T-helper 17 cell (primary cell): ENCODE measurements at regions not wholly inside any gene's neighbourhood (a gene's known extent, or its start where the extent isn't known, plus 50 kb on each side); places are given as distances from the start of the nearest gene placed in this dataset.
"Not testable (repeated sequence)": the region's sequence is repeated elsewhere in the genome, so short reads cannot be mapped to it uniquely, and the experiment has no call there.

ENCODE experiments used
- ATAC-seq: fragments of 150-1000 bp; cut with Tn5 transposase; 2 replicates; pipeline ENCODE4 v1.10.0; 2021; ENCODE audit warnings: mild to moderate bottlenecking, moderate library complexity
- DNase-seq, 3 donors: peaks; one replicate each; pipeline versions ENCODE4 v3.0.0 to v3.0.0-alpha.2; 2020 to 2021
- H3K9me3 ChIP-seq: one replicate; pipeline ENCODE4 v1.7.0; 2013; ENCODE audit warnings: low read length, mild to moderate bottlenecking; ENCODE audit not compliant: control insufficient read depth, poor library complexity, severe bottlenecking
- H3K27ac Mint-ChIP-seq: one replicate; pipeline ENCODE4 v1.8.0; 2022; ENCODE audit warnings: mild to moderate bottlenecking, moderate library complexity, mixed read lengths
- H3K27me3 Mint-ChIP-seq: one replicate; pipeline ENCODE4 v1.8.0; 2022; ENCODE audit warnings: mixed read lengths
- H3K36me3 Mint-ChIP-seq: one replicate; pipeline ENCODE4 v1.8.0; 2022; ENCODE audit warnings: low read depth, mixed read lengths
- H3K4me1 Mint-ChIP-seq: one replicate; pipeline ENCODE4 v1.8.0; 2022; ENCODE audit warnings: mild to moderate bottlenecking, mixed read lengths
- H3K4me3 Mint-ChIP-seq: one replicate; pipeline ENCODE4 v1.8.0; 2022; ENCODE audit warnings: mild to moderate bottlenecking, moderate library complexity, mixed read lengths

DNA sequence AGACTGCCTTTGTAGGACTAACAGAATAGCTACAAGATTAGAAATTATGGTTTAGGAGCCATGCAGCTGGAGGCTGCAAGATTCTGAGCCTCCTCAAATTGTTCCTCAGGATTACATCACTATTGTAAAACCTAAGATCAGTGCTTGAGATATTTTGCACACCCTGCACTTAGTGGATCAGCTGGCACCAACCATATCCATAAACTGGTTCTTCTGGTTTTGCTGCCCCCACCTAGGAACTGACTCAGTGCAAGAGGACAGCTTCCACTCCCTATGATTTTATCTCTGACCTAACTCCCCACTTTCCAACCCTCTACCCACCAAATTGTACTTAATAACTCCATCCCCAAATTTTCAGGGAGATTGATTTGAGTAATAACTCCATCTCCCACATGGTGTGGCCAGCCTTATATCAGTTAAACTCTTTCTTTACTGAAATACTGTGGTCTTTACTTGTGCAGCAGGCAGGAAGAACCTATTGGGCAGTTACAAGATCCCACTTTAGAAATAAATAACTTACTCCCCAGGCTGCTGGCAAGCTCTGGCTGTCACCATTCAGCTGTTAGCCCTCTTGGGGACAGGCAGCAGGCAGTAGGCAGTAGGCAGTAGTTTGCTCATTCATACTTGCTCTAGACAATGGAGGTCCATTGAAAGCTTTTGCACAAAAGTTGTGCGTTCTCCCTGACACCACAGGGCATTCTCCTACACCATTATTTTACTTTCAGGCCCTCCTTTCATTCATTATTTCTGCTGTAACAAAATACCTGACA, 119.0 kb downstream of the SLC17A6 start:
- DNase-seq (no peak), ATAC-seq (no peak)
- H3K9me3 ChIP-seq: no peaks in the 10 kb centered on the region
- H3K27ac Mint-ChIP-seq: no peak overlapping the region
- no peak overlapping the region for H3K4me3 Mint-ChIP-seq
- peaks cover 3% of the 10 kb centered on the region for H3K4me1 Mint-ChIP-seq
- no peaks in the 10 kb centered on the region for H3K36me3 Mint-ChIP-seq
- H3K27me3 Mint-ChIP-seq: peaks cover 5% of the 10 kb centered on the region

- Mint-ChIP-seq H3K27ac (no peak overlapping the region), H3K27me3 (peaks cover 9% of the 10 kb centered on the region), H3K4me3 (no peak overlapping the region), H3K4me1 (peaks cover 3% of the 10 kb centered on the region), H3K36me3 (no peaks in the 10 kb centered on the region)
- DNase-seq (no peak), ATAC-seq (no peak)
- no peaks in the 10 kb centered on the region for H3K9me3 ChIP-seq
Observed at GRCh38 chr11:22454461-22455090, 116.4 kb downstream of the SLC17A6 start.

- no peak overlapping the region for H3K27ac Mint-ChIP-seq
- no peaks in the 10 kb centered on the region for H3K36me3 Mint-ChIP-seq
- H3K27me3 Mint-ChIP-seq: peaks cover 4% of the 10 kb centered on the region
- DNase-seq: no peak
- H3K4me1 Mint-ChIP-seq: no peaks in the 10 kb centered on the region
- ATAC-seq: no peak
- no peaks in the 10 kb centered on the region for H3K9me3 ChIP-seq
- no peak overlapping the region for H3K4me3 Mint-ChIP-seq
Observed at GRCh38 chr11:22449441-22449840, 111.3 kb downstream of the SLC17A6 start.

GRCh38 chr11:22444076-22444475, 105.9 kb downstream of the SLC17A6 start:
- ATAC-seq: no peak
- no peak for DNase-seq
- H3K9me3 ChIP-seq: no peaks in the 10 kb centered on the region
- Mint-ChIP-seq H3K4me3 (no peak overlapping the region), H3K27me3 (no peaks in the 10 kb centered on the region), H3K36me3 (no peaks in the 10 kb centered on the region), H3K27ac (no peak overlapping the region), H3K4me1 (no peaks in the 10 kb centered on the region)

DNA sequence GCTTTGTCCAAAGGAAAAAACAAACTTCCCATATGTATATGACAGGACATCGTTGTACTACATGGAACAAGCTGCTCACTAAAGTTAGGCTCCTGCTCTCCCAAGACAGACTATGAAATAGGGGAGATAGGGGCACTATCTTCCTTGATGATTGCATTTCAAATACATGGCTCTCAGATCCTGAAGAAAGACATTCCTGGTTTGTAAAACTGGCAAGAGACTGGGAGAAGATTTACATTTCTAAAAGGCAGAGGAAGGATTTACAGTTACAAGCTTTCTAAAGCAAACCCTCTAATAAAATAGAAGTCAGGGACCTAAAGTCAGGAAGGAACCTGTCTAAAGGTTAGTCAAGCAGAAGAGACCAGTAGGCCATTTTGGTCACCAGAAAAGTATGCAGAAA, 103.7 kb downstream of the SLC17A6 start:
- no peaks in the 10 kb centered on the region for H3K9me3 ChIP-seq
- Mint-ChIP-seq H3K27me3 (no peaks in the 10 kb centered on the region), H3K4me3 (no peak overlapping the region), H3K36me3 (no peaks in the 10 kb centered on the region), H3K27ac (no peak overlapping the region), H3K4me1 (no peaks in the 10 kb centered on the region)
- ATAC-seq (no peak), DNase-seq (no peak)

- not testable (repeated sequence) for DNase-seq, H3K36me3 Mint-ChIP-seq, H3K4me3 Mint-ChIP-seq, H3K27ac Mint-ChIP-seq, H3K9me3 ChIP-seq, ATAC-seq
- H3K4me1 Mint-ChIP-seq: peaks cover 11% of the 10 kb centered on the region
- H3K27me3 Mint-ChIP-seq: peaks cover 23% of the 10 kb centered on the region
Observed at GRCh38 chr11:22435582-22435981, 97.4 kb downstream of the SLC17A6 start.

DNA sequence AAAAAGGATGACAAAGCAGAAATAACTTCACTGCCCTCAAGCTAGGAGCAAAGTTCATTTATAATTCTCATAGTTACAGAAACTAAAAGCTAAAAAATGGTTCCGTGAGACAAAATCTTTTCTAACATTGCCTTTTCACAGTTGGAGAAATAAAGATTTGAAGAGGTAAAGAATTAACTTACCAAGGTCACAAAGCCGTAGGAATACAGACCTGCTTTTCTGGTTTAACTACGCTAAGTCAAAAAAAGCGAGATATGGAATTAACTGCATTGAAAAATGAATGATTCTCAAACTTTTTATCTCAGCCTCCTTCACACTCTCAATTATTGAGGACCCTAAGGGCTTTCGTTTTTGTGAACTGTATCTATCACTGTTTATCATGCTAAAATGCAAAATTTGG, 95.3 kb downstream of the SLC17A6 start:
- Mint-ChIP-seq H3K4me1 (peaks cover 11% of the 10 kb centered on the region), H3K27ac (no peak overlapping the region), H3K27me3 (peaks cover 31% of the 10 kb centered on the region), H3K4me3 (no peak overlapping the region), H3K36me3 (no peaks in the 10 kb centered on the region)
- DNase-seq: no peak
- ATAC-seq: no peak
- H3K9me3 ChIP-seq: no peaks in the 10 kb centered on the region

GRCh38 chr11:22433094-22433455, 94.9 kb downstream of the SLC17A6 start:
- peaks cover 11% of the 10 kb centered on the region for H3K4me1 Mint-ChIP-seq

DNA sequence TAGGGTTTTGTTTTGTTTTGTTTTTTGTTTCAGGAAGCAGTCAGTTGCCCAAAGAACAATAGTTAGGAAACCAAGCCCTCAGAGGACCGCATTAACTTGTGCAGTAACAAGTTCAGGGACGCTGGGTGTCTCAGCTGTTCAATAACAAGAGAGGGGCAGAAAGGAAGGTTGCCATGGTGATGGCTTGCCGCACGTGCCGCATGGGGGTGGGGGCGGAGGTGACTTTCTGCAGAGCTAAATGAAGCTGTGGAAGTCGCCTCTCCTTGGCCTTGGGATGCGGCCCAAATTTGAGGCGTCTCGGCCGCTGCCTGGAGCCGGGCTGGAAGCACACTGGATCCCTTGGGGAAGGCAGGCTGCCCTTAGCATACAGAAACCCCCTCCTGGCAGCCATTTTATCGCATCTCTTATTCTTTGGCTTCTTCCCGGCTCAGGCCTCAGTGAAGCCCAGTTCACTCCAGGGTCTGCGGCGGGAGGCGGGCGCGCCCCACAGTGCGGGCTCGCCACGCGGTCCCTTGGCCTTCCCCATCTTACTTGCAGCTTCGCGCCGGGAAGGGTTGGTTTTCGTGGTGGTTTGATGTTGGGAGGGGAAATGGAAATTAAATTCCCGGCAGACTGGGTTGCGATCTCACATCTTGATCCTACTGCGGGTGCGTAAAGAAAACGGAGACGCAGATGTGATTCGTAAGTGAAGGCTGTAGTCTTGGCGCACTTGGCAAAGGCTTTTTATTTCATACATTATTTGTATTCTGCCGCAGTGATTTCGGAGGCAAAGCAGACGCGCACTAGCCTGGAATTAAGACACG, 94.3 kb downstream of the SLC17A6 start:
- Mint-ChIP-seq H3K27me3 (peaks cover 31% of the 10 kb centered on the region), H3K4me3 (no peak overlapping the region), H3K27ac (no peak overlapping the region), H3K36me3 (no peaks in the 10 kb centered on the region), H3K4me1 (peaks cover 11% of the 10 kb centered on the region)
- no peaks in the 10 kb centered on the region for H3K9me3 ChIP-seq
- no peak for ATAC-seq
- no peak for DNase-seq

More at GRCh38 chr11:22433094-22433455, 94.9 kb downstream of the SLC17A6 start:
- H3K27me3 Mint-ChIP-seq: peaks cover 31% of the 10 kb centered on the region
- H3K4me3 Mint-ChIP-seq: no peak overlapping the region
- H3K36me3 Mint-ChIP-seq: no peaks in the 10 kb centered on the region
- DNase-seq (no peak), ATAC-seq (no peak)
- no peak overlapping the region for H3K27ac Mint-ChIP-seq
- no peaks in the 10 kb centered on the region for H3K9me3 ChIP-seq

DNA sequence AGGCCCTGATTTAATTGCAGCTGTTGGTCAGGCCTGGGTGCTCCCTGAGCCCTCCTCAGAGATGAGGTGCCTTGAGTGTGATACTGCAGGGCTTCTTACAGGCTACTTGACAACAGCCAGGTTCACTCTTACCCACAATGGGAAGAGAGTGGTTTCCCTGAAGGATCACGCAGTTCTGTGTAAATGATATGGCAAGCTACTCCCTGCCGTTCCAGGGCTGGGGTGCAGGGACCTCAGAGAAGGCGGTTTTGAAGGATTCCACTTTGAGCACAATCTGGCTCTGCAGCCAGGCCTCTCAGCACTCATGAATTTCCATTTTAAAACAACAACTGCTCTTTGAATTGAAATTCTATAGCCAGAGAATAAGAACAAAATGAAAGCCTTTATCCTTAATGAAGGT, 92.9 kb downstream of the SLC17A6 start:
- no peaks in the 10 kb centered on the region for H3K9me3 ChIP-seq
- H3K36me3 Mint-ChIP-seq: no peaks in the 10 kb centered on the region
- peaks cover 33% of the 10 kb centered on the region for H3K27me3 Mint-ChIP-seq
- ATAC-seq (no peak), DNase-seq (no peak)
- peaks cover 11% of the 10 kb centered on the region for H3K4me1 Mint-ChIP-seq
- no peak overlapping the region for H3K27ac Mint-ChIP-seq
- no peak overlapping the region for H3K4me3 Mint-ChIP-seq

DNA sequence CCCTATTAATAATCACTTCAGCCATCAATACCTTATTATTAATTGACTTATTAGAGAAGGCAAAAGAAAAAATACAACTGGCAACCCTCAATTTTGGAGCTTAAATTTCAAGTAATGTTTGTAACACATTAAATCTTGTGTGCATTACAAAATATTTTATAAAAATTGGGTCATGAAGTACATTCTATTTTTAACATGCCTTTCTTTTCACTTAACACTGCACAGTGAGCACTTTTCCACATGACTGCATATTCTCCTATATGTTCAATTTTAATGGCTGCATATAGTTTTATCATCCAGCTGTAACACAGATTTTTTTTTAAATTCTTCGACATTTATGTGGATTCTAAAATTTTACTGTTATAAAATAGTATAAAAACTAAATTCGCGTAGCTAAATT, 92.5 kb downstream of the SLC17A6 start:
- DNase-seq (no peak), ATAC-seq (no peak)
- Mint-ChIP-seq H3K27ac (no peak overlapping the region), H3K4me3 (no peak overlapping the region), H3K27me3 (peaks cover 38% of the 10 kb centered on the region), H3K4me1 (peaks cover 11% of the 10 kb centered on the region), H3K36me3 (no peaks in the 10 kb centered on the region)
- H3K9me3 ChIP-seq: no peaks in the 10 kb centered on the region

- ATAC-seq (no peak), DNase-seq (no peak)
- Mint-ChIP-seq H3K27me3 (peaks cover 42% of the 10 kb centered on the region), H3K4me3 (no peak overlapping the region), H3K4me1 (peaks cover 11% of the 10 kb centered on the region), H3K36me3 (no peaks in the 10 kb centered on the region), H3K27ac (no peak overlapping the region)
- H3K9me3 ChIP-seq: no peaks in the 10 kb centered on the region
Observed at GRCh38 chr11:22430141-22430541, 92.0 kb downstream of the SLC17A6 start.
